DMS79 treated with DMSO at 0.1 percent for 48 hours (cell line): ENCODE measurements at regions not wholly inside any gene's neighbourhood (a gene's known extent, or its start where the extent isn't known, plus 50 kb on each side); places are given as distances from the start of the nearest gene placed in this dataset.
"Not testable (repeated sequence)": the region's sequence is repeated elsewhere in the genome, so short reads cannot be mapped to it uniquely, and the experiment has no call there.

Source experiments
- DNase-seq: peaks from one replicate; lab custom pipeline; 2025; lab: John Stamatoyannopoulos, UW

DNA sequence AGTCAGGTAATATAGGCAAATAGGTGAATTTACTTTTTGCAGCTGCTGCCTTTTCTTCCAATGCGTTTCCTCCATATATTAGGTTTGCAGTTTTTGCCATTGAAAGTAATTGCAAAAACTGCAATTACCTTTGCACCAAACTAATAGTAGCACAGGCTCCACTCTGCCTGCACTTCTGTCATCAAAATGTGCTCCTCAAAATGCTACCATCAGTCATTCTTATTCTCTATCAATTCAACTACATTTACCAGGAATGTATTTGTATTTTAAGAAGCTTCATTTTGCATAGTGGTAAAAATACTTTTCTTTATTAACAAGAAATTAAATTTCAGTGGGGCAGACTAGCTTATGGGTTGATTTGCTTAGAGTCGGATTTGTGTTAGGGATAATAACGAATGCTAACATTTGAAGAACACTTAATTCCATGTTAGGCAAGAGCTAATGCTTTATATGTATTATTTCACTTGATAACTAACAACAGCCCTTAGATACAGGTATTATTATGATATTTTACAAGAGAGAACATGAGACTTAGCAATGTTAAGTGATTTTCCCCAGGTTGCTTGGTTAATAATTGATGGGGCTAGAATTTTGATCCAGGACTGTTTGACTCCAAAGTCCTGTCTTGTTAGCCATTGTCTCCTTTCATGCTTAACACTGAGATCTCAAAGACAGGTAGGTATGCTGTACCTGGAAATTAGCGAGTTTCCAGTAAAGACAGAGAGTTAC, 300.4 kb downstream of the MAN2A1 start:
- no peak for DNase-seq

DNA sequence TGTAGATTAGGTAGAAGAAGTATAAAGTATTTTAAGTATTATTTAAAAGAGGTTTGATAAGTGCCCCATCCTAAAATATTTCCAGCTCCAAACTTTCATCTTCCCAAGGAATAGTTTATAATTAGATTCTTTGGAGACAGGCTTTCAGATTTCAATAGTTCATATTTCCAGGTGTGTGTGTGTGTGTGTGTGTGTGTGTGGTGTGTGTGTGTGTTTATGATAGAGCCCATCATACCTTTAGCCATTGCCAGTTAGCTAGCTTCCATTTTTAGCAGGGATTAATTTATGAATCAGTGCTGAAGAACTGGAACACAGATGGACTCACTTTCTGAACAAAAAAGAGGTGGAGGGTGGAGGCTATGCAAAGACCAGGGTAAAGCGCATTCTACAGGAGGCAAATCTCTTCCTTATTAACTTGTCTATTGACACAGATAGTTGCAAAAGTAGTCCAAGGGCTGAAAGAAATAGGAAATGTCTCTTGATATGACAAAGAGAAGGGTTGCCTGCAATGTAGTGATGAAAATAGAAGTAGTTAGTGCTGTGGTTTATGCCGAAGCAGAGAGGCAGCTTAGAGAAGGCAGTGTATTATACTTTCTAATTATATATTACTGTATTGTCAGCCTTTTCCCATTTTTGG, 301.1 kb downstream of the MAN2A1 start:
- DNase-seq: no peak

DNA sequence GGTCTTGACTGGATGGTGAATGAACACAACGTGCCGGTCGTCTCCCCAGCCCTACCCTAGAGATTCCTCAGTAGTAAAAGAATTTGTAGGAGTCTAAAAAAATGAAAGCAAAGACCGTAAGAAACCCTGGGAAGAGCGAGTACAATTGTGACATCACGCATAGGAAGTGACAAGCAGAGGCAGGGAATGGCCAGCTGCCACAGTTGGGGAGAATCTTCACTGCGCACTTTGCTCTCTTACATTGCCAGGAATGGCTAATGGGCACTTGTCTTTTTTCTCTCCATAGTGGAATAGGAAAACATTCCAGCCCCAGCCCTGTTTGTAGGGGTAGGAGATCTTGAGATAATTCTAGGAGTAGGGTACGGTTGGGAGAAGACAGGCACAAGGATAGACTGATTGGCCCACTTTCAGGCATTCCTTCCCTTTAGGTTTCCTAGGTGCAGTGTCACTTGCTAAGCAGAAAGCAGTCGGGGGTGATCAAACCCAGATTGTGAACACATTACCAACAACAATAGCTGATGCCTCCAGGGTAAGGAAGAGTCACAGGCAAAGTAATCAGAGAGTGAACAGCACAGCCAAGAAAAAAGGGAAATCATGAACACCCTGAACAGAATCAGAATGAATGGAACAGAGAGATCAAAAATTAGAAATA, 302.7 kb downstream of the MAN2A1 start:
- no peak for DNase-seq

GRCh38 chr5:109994135-109994534, 304.4 kb downstream of the MAN2A1 start:
- no peak for DNase-seq

DNA sequence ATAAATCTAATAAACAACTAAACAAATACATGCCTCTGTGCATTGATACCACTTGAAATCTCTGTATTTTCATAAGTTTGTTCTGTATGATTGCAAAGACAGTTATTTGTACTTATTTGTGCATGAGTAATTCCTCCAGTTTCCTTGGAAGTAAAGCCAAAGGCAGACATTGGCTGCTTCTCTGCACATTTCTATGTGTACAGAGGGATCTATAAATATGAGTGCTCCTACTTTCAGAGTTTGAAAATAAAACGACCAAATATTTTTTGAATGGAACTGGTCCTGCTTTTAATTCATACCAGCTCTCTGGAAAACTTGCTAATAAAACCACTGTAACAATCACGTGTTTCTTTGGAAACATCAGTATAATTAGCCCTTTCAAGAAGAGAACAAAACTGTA, 306.5 kb downstream of the MAN2A1 start:
- peak; percentile 10 for DNase-seq

DNA sequence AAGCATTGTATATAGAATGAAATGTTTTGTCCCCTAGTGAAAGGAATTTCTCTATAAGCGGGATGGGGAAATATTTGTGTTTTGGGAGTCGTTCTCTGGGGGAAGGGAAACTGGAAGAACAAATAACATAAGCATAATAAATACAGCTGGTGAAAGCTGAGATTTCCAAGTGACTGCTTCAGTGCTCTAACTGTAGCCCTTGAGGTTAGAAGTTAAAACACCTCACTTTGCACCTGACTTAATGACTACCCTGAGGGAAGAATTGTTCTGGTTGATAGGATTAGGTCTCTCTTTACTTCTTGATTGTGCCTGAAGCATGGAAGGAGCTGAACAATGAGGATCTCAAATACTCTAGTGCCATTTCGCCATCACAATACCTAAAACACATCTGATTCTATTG, 307.4 kb downstream of the MAN2A1 start:
- DNase-seq: peak; percentile 87

DNA sequence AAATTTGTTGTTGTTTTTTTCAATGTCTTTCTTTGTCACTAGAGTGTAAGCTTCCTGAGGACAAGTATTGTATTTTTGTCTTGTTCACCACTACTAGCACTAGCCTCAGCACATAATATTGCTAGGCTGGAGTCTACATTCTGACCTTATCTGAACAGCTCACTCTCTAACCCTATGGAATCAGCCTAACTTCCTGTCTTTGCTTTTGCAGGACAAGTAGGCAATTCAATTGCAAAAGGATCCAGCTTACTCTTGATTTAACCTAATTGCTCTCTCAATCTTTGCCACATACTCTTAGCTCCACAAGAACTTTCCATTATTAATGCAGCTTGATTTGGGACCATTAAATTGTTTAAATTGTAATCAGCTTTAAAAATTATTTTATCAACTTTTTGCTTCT, 308.5 kb downstream of the MAN2A1 start:
- no peak for DNase-seq

GRCh38 chr5:109998726-109999125, 309.0 kb downstream of the MAN2A1 start:
- no peak for DNase-seq

GRCh38 chr5:110001648-110002047, 311.9 kb downstream of the MAN2A1 start:
- no peak for DNase-seq

GRCh38 chr5:110002652-110003051, 312.9 kb downstream of the MAN2A1 start:
- DNase-seq: no peak

- not testable (repeated sequence) for DNase-seq
Observed at GRCh38 chr5:110005907-110006562, 316.3 kb downstream of the MAN2A1 start.

GRCh38 chr5:110007101-110007500, 317.4 kb downstream of the MAN2A1 start:
- DNase-seq: no peak

- DNase-seq: no peak
Observed at GRCh38 chr5:110008131-110008530, 318.4 kb downstream of the MAN2A1 start.

DNA sequence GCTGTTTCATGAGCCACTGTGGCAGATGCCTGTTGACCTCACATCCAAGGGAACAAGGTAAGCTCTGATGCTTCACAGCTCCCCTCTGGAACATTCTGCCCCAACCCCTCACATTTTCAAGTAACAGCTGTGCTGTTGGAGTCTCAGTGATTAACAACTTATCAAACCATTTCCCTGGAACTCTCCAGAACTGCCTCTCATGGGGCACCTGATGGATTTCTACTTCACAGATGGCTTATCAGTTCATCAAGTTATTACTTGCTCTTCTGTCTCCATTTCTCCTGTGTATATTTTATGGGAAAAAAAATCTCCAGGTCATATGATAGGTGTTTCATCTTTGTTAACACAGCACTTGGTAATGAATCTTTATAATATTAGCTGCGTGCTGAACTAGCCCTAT, 322.4 kb downstream of the MAN2A1 start:
- DNase-seq: no peak

GRCh38 chr5:110013017-110013416, 323.3 kb downstream of the MAN2A1 start:
- DNase-seq: no peak

DNA sequence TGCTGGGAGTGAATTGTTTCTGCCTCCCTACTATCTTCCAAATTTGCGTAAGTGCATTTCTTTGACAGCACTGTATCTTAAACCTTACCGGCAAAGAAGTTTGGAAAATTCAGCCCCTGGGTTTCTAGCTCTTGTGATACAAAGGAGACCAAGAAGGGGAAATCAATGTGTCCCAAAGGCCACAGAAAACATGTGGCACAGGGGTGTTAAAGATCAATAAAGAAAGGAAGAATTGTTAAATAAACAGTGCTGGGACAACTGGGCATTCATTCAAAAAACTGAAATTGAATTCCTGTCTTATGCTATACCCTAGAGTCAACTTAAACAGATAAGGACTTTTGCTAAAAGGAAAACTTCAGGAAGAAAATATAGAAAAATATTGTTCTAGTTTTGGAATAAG, 328.1 kb downstream of the MAN2A1 start:
- no peak for DNase-seq

- no peak for DNase-seq
Observed at GRCh38 chr5:110018509-110018908, 328.8 kb downstream of the MAN2A1 start.

GRCh38 chr5:110019119-110019518, 329.4 kb downstream of the MAN2A1 start:
- no peak for DNase-seq

DNA sequence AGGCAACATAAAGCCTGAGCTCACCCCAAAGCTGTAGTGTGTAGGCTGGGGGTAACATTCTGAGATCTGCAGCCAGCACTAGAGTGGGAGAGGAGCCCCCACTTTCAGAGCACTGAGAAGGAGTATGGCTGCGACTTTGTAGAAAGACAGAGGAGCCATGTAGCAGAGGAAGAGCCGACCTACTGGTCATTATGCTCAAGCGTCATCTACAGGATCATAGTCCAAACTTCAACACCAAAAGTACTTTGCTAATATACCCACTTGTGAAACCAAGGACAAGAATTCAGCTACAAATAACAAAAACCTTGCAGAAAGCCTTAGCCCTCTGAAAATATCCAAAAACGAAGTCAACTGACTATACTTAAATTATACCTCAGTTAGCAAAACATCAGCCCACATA, 330.1 kb downstream of the MAN2A1 start:
- no peak for DNase-seq

GRCh38 chr5:110021251-110021650, 331.5 kb downstream of the MAN2A1 start:
- DNase-seq: no peak

GRCh38 chr5:110025160-110025559, 335.4 kb downstream of the MAN2A1 start:
- DNase-seq: no peak

DNA sequence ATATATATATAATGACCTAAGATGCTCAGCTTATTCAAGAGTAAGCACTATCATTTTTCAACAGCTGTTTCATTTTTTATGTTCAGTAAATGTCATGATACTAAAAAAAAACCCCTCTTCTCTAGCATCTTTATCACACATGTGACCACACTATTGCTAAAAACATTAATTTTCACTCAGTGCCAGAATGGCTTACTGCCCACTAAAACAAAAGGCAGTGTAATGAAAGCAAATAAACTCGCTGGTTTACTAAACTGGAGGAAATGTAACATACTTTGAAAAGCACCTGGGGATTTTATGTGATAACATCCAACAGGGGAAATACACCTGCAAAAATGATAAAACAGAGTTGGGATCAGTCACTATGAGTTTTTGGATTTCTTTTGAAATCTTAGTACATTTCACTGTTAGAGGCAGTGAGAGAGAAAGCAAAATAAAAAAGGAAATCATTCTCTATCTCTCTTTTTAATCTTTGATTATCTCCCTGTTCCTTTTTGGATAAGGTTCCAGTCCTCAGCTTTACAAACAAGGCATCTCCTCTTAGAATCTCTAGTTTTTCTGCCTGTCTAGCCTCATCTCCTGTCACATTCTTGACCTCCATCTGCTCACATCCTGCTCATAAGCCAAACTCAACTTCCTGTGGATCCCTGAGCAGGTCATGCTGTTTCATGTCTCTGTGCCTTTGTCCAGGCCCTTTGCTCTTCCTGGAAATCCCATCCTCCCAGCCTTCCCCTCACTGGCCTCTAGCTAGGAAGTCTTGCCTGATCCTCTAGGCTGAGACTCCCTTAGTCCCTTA, 338.0 kb downstream of the MAN2A1 start:
- DNase-seq: no peak
